Epithelial cell of proximal tubule (primary cell): ENCODE measurements at regions not wholly inside any gene's neighbourhood (a gene's known extent, or its start where the extent isn't known, plus 50 kb on each side); places are given as distances from the start of the nearest gene placed in this dataset.

Experiments used
- DNase-seq: peaks from one replicate; pipeline ENCODE4 v3.0.0-alpha.2; 2011; ENCODE audit warnings: low read depth
- H3K4me3 ChIP-seq: 2 replicates; pipeline ENCODE4 v1.5.1; 2011; ENCODE audit warnings: low read depth, mild to moderate bottlenecking, low read length
- TF ChIP-seq, protein P1 (sequence below): conservative IDR thresholded peaks from 2 replicates; pipeline ENCODE4 v1.5.1; 2012; ENCODE audit warnings: low read depth, mild to moderate bottlenecking, low read length

- TF ChIP-seq, protein P1, sequence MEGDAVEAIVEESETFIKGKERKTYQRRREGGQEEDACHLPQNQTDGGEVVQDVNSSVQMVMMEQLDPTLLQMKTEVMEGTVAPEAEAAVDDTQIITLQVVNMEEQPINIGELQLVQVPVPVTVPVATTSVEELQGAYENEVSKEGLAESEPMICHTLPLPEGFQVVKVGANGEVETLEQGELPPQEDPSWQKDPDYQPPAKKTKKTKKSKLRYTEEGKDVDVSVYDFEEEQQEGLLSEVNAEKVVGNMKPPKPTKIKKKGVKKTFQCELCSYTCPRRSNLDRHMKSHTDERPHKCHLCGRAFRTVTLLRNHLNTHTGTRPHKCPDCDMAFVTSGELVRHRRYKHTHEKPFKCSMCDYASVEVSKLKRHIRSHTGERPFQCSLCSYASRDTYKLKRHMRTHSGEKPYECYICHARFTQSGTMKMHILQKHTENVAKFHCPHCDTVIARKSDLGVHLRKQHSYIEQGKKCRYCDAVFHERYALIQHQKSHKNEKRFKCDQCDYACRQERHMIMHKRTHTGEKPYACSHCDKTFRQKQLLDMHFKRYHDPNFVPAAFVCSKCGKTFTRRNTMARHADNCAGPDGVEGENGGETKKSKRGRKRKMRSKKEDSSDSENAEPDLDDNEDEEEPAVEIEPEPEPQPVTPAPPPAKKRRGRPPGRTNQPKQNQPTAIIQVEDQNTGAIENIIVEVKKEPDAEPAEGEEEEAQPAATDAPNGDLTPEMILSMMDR, result no peak
- DNase-seq, result no peak
- H3K4me3 ChIP-seq, result no peak overlapping the region
Measured at GRCh38 chr10:29407280-29407858, 118.5 kb downstream of the LYZL1 start.
